ENCODE measurements at regions not wholly inside any gene's neighbourhood (a gene's known extent, or its start where the extent isn't known, plus 50 kb on each side); places are given as distances from the start of the nearest gene placed in this dataset.

- ChIA-PET POLR2A (no interaction called here), CTCF (interaction anchor here (0.6 kb wide), 1 partner anchor 109 kb away, joined by 3 read pairs; no protein-coding TSS in a partner anchor)
- no peak overlapping the region for H3K27ac ChIP-seq (ENCODE audit: extremely low read depth, low read depth, low read length)
- no peaks in the 10 kb centered on the region for H3K4me1 ChIP-seq (ENCODE audit: control insufficient read depth, insufficient read depth, low read length)
- no peaks in the 10 kb centered on the region for H3K9me3 ChIP-seq (ENCODE audit: control insufficient read depth, insufficient read depth, low read depth, low read length)
- H3K4me3 ChIP-seq (ENCODE audit: low read depth, low read length), result no peak overlapping the region
- H3K36me3 ChIP-seq (ENCODE audit: control insufficient read depth in 2 of 2, insufficient read depth in 1 of 2, low read length in 2 of 2), result no peaks in the 10 kb centered on the region
- 0 out of 2 replicates have a peak, but pooled peaks have one; percentile 16 for TF ChIP-seq ZNF121 (tag by site-specific recombination; IDR thresholded peaks at IDR 0.05)
- no peak for TF ChIP-seq ZNF292 (tag by site-specific recombination; IDR thresholded peaks at IDR 0.05; ENCODE audit: borderline replicate concordance, low read depth)
These were observed 229.1 kb downstream of the SETD4 start for GRCh38 chr21:35831230-35831629.

DNA sequence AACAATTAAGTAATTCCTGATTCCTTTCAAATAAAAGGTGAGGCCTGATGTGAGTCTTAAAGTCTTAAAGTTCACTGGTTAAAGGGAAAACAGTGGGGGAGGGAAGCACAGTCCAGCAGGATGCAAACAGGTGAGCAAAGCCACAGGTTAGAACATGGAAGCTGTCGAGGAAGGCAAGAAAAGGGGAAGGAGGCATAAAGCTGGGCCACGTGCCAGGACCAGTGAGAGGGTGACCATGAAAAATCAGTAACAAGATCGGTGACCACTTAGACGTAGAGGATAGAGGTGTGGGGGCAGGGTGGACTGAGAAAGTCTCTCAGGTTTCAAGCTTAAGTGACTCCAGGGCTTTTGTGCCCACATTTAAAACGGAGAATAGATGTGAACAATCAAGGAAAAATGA, 231.3 kb downstream of the SETD4 start:
- H3K27ac ChIP-seq (ENCODE audit: extremely low read depth, low read depth, low read length), result no peak overlapping the region; the same call in 1 of the 2 replicates
- H3K9me3 ChIP-seq (ENCODE audit: control insufficient read depth, insufficient read depth, low read depth, low read length), result no peaks in the 10 kb centered on the region
- CTCF ChIA-PET, result interaction anchor here (0.6 to 1.5 kb wide), 5 partner anchors 11 to 201 kb away, joined by 3 to 5 read pairs (median 3); no protein-coding TSS in a partner anchor
- TF ChIP-seq ZNF169 (tag by site-specific recombination; IDR thresholded peaks at IDR 0.05) (no peak), ZNF658 (tag by site-specific recombination; IDR thresholded peaks at IDR 0.05) (no peak), ZNF510 (tag by site-specific recombination; IDR thresholded peaks at IDR 0.05; ENCODE audit: insufficient replicate concordance) (no peak), SCRT1 (tag by site-specific recombination; IDR thresholded peaks at IDR 0.05; ENCODE audit: borderline replicate concordance) (peak; percentile 96), ZNF133 (tag by site-specific recombination; IDR thresholded peaks at IDR 0.05) (no peak), FEZF1 (tag by site-specific recombination; IDR thresholded peaks at IDR 0.05) (0 out of 2 replicates have a peak, but pooled peaks have one; percentile 40), ZNF146 (tag by site-specific recombination; IDR thresholded peaks at IDR 0.05) (no peak), SCRT2 (tag by site-specific recombination; IDR thresholded peaks at IDR 0.05) (peak; percentile 96), TRIM28 (IDR thresholded peaks at IDR 0.05; ENCODE audit: borderline replicate concordance, low read length) (no peak), ZNF654 (tag by site-specific recombination; IDR thresholded peaks at IDR 0.05; ENCODE audit: low read depth) (no peak), ZNF560 (tag by site-specific recombination; IDR thresholded peaks at IDR 0.05; ENCODE audit: borderline replicate concordance) (no peak)
- TF ChIP-seq, protein P1, sequence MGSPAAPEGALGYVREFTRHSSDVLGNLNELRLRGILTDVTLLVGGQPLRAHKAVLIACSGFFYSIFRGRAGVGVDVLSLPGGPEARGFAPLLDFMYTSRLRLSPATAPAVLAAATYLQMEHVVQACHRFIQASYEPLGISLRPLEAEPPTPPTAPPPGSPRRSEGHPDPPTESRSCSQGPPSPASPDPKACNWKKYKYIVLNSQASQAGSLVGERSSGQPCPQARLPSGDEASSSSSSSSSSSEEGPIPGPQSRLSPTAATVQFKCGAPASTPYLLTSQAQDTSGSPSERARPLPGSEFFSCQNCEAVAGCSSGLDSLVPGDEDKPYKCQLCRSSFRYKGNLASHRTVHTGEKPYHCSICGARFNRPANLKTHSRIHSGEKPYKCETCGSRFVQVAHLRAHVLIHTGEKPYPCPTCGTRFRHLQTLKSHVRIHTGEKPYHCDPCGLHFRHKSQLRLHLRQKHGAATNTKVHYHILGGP (tag by site-specific recombination; IDR thresholded peaks at IDR 0.05), result 0 out of 2 replicates have a peak, but pooled peaks have one; percentile 45
- no peaks in the 10 kb centered on the region for H3K4me1 ChIP-seq (ENCODE audit: control insufficient read depth, insufficient read depth, low read length)
- POLR2A ChIA-PET, result no interaction called here
- no peaks in the 10 kb centered on the region for H3K36me3 ChIP-seq (ENCODE audit: control insufficient read depth in 2 of 2, insufficient read depth in 1 of 2, low read length in 2 of 2)
- H3K4me3 ChIP-seq (ENCODE audit: low read depth, low read length), result no peak overlapping the region

- TF ChIP-seq ZNF585B (tag by site-specific recombination; IDR thresholded peaks at IDR 0.05), result no peak
- TF ChIP-seq TCF7L2 (IDR thresholded peaks at IDR 0.05; ENCODE audit: borderline replicate concordance, low read depth, low read length), result no peak
- TF ChIP-seq GLIS2 (tag by site-specific recombination; IDR thresholded peaks at IDR 0.05), result no peak
- no peak for TF ChIP-seq SP7 (tag by site-specific recombination; IDR thresholded peaks at IDR 0.05)
- TF ChIP-seq IKZF3 (tag by site-specific recombination; IDR thresholded peaks at IDR 0.05), result no peak
- no peak for TF ChIP-seq OVOL3 (tag by site-specific recombination; IDR thresholded peaks at IDR 0.05)
- TF ChIP-seq ZNF280C (tag by site-specific recombination; IDR thresholded peaks at IDR 0.05), result no peak
- TF ChIP-seq MYNN (tag by site-specific recombination; IDR thresholded peaks at IDR 0.05; ENCODE audit: borderline replicate concordance), result no peak
- no peak for TF ChIP-seq ZNF596 (tag by site-specific recombination; IDR thresholded peaks at IDR 0.05)
- TF ChIP-seq ZNF560 (tag by site-specific recombination; IDR thresholded peaks at IDR 0.05; ENCODE audit: borderline replicate concordance), result no peak
- H3K9me3 ChIP-seq (ENCODE audit: control insufficient read depth, insufficient read depth, low read depth, low read length), result no peaks in the 10 kb centered on the region
- H3K4me3 ChIP-seq (ENCODE audit: low read depth, low read length), result no peak overlapping the region
- ChIA-PET POLR2A (no interaction called here), CTCF (interaction anchor here (1.2 kb wide), 1 partner anchor 200 kb away, joined by 3 read pairs; no protein-coding TSS in a partner anchor)
- no peaks in the 10 kb centered on the region for H3K36me3 ChIP-seq (ENCODE audit: control insufficient read depth in 2 of 2, insufficient read depth in 1 of 2, low read length in 2 of 2)
- no peaks in the 10 kb centered on the region for H3K4me1 ChIP-seq (ENCODE audit: control insufficient read depth, insufficient read depth, low read length)
- no peak overlapping the region for H3K27ac ChIP-seq (ENCODE audit: extremely low read depth, low read depth, low read length)
These were observed 232.2 kb downstream of the SETD4 start for GRCh38 chr21:35828161-35828560.

Measured in HEK293 (cell line).